SU-DHL-6 (cell line): ENCODE measurements at regions not wholly inside any gene's neighbourhood (a gene's known extent, or its start where the extent isn't known, plus 50 kb on each side); places are given as distances from the start of the nearest gene placed in this dataset.

Experiments
- H2AFZ ChIP-seq: fragments of 200-600 bp; sonication (generic); 2 replicates; pipeline ENCODE4 v1.6.1; 2014; ENCODE audit warnings: low read depth, mild to moderate bottlenecking, moderate library complexity, mixed read lengths, antibody characterized with exemption, low read length; ENCODE audit not compliant: severe bottlenecking
- H3F3A ChIP-seq: fragments of 200-600 bp; shearing (Covaris generic); 2 replicates; pipeline ENCODE4 v1.6.0; 2016; ENCODE audit warnings: antibody characterized with exemption, mild to moderate bottlenecking; ENCODE audit not compliant: insufficient read depth
- H3K27ac ChIP-seq: fragments of 200-600 bp; sonication (generic); 2 replicates; pipeline ENCODE4 v1.5.1; 2016; ENCODE audit warnings: low read depth, mild to moderate bottlenecking, low read length, moderate library complexity, mixed read lengths
- H3K27me3 ChIP-seq: fragments of 200-600 bp; sonication (generic), shearing (Covaris generic); 2 replicates; pipeline ENCODE4 v1.6.0; 2014; ENCODE audit warnings: mild to moderate bottlenecking, low read length
- H3K36me3 ChIP-seq: fragments of 200-600 bp; sonication (generic); 2 replicates; pipeline ENCODE4 v1.6.1; 2014; ENCODE audit warnings: mild to moderate bottlenecking, low read length, mixed read lengths
- H3K4me2 ChIP-seq: fragments of 300-600, 200-600 bp; shearing (Covaris generic), sonication (generic); 2 replicates; pipeline ENCODE4 v1.6.0; 2014; ENCODE audit warnings: low read length, low read depth, mild to moderate bottlenecking; ENCODE audit not compliant: poor library complexity, severe bottlenecking
- H3K4me3 ChIP-seq: fragments of 200-600 bp; sonication (generic); 2 replicates; pipeline ENCODE4 v1.5.1; 2014; ENCODE audit warnings: antibody characterized with exemption, low read length, mild to moderate bottlenecking, mixed read lengths; ENCODE audit not compliant: insufficient read depth, poor library complexity, severe bottlenecking
- H3K79me2 ChIP-seq: fragments of 200-600 bp; sonication (generic); 2 replicates; pipeline ENCODE4 v1.6.1; 2014; ENCODE audit warnings: mild to moderate bottlenecking, low read length, moderate library complexity; ENCODE audit not compliant: insufficient read depth
- H3K9ac ChIP-seq: fragments of 200-600 bp; sonication (generic); 2 replicates; pipeline ENCODE4 v1.7.0; 2014; ENCODE audit warnings: mild to moderate bottlenecking, low read length
- H3K9me2 ChIP-seq: fragments of 200-600 bp; sonication (generic); replicated peaks from 2 replicates; pipeline ENCODE4 v1.6.1; 2014; ENCODE audit warnings: low read length; ENCODE audit not compliant: insufficient read depth
- H3K9me3 ChIP-seq: fragments of 200-600 bp; sonication (generic); 2 replicates; pipeline ENCODE4 v1.6.1; 2014; ENCODE audit warnings: low read length, mixed read lengths; ENCODE audit not compliant: insufficient read depth
- H4K20me1 ChIP-seq: fragments of 200-600 bp; sonication (generic); 2 replicates; pipeline ENCODE4 v1.6.1; 2014; ENCODE audit warnings: low read depth, mild to moderate bottlenecking, antibody characterized with exemption, low read length, moderate library complexity, mixed read lengths
- CTCF ChIP-seq: fragments of 200-600 bp; sonication (generic); IDR thresholded peaks from one replicate; pipeline ENCODE4 v1.5.1; 2017; ENCODE audit warnings: antibody characterized with exemption, mild to moderate bottlenecking, low read length, moderate library complexity; ENCODE audit not compliant: insufficient read depth, poor library complexity, severe bottlenecking
- EZH2phosphoT487 ChIP-seq: fragments of 200-600 bp; sonication (generic), shearing (Covaris generic); conservative IDR thresholded peaks from 2 replicates; pipeline ENCODE4 v1.6.1; 2018; ENCODE audit warnings: mild to moderate bottlenecking, antibody characterized with exemption, low read length, moderate library complexity, mixed read lengths

GRCh38 chr20:11266571-11266970, 592.8 kb upstream of the JAG1 start:
- Histone ChIP-seq H3K79me2 (no peaks in the 10 kb centered on the region), H3K9ac (no peak overlapping the region), H4K20me1 (no peaks in the 10 kb centered on the region), H3K9me3 (no peaks in the 10 kb centered on the region), H2AFZ (no peak overlapping the region), H3K27ac (no peak overlapping the region), H3K27me3 (no peaks in the 10 kb centered on the region), H3K9me2 (no peaks in the 10 kb centered on the region), H3F3A (no peaks in the 10 kb centered on the region), H3K4me2 (no peak overlapping the region), H3K36me3 (no peaks in the 10 kb centered on the region), H3K4me3 (no peak overlapping the region)
- TF ChIP-seq EZH2phosphoT487 = no peak
- TF ChIP-seq CTCF = no peak

- Histone ChIP-seq H3K4me2 (no peak overlapping the region), H3K79me2 (no peaks in the 10 kb centered on the region), H2AFZ (no peak overlapping the region), H3K9me3 (no peaks in the 10 kb centered on the region), H3K4me3 (no peak overlapping the region), H3K36me3 (no peaks in the 10 kb centered on the region), H3F3A (no peaks in the 10 kb centered on the region), H3K9me2 (no peaks in the 10 kb centered on the region), H4K20me1 (no peaks in the 10 kb centered on the region), H3K27ac (no peak overlapping the region), H3K27me3 (no peaks in the 10 kb centered on the region), H3K9ac (no peak overlapping the region)
- no peak for TF ChIP-seq CTCF
- TF ChIP-seq EZH2phosphoT487 = no peak
These were observed 593.4 kb upstream of the JAG1 start for GRCh38 chr20:11267131-11267761.

GRCh38 chr20:11267762-11268335, 594.0 kb upstream of the JAG1 start:
- no peak overlapping the region for H3K9ac ChIP-seq
- no peak overlapping the region for H3K4me3 ChIP-seq
- H4K20me1 ChIP-seq = no peaks in the 10 kb centered on the region
- no peak overlapping the region for H3K27ac ChIP-seq
- no peak for TF ChIP-seq EZH2phosphoT487
- no peak for TF ChIP-seq CTCF
- no peaks in the 10 kb centered on the region for H3F3A ChIP-seq
- no peaks in the 10 kb centered on the region for H3K9me2 ChIP-seq
- no peaks in the 10 kb centered on the region for H3K36me3 ChIP-seq
- no peak overlapping the region for H3K4me2 ChIP-seq
- H2AFZ ChIP-seq = no peak overlapping the region
- H3K27me3 ChIP-seq = no peaks in the 10 kb centered on the region
- no peaks in the 10 kb centered on the region for H3K79me2 ChIP-seq
- no peaks in the 10 kb centered on the region for H3K9me3 ChIP-seq
